ENCODE measurements at regions not wholly inside any gene's neighbourhood (a gene's known extent, or its start where the extent isn't known, plus 50 kb on each side); places are given as distances from the start of the nearest gene placed in this dataset.

- TF ChIP-seq, protein P1, sequence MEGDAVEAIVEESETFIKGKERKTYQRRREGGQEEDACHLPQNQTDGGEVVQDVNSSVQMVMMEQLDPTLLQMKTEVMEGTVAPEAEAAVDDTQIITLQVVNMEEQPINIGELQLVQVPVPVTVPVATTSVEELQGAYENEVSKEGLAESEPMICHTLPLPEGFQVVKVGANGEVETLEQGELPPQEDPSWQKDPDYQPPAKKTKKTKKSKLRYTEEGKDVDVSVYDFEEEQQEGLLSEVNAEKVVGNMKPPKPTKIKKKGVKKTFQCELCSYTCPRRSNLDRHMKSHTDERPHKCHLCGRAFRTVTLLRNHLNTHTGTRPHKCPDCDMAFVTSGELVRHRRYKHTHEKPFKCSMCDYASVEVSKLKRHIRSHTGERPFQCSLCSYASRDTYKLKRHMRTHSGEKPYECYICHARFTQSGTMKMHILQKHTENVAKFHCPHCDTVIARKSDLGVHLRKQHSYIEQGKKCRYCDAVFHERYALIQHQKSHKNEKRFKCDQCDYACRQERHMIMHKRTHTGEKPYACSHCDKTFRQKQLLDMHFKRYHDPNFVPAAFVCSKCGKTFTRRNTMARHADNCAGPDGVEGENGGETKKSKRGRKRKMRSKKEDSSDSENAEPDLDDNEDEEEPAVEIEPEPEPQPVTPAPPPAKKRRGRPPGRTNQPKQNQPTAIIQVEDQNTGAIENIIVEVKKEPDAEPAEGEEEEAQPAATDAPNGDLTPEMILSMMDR (IDR thresholded peaks at IDR 0.05; ENCODE audit: insufficient read depth, low read length, poor library complexity, severe bottlenecking) = no peak
- DNase-seq (ENCODE audit: low read depth) = no peak
- H3K36me3 ChIP-seq (ENCODE audit: control insufficient read depth, insufficient read depth, low read length) = no peaks in the 10 kb centered on the region
- no peak overlapping the region for H3K4me3 ChIP-seq (ENCODE audit: low read depth, low read length)
- no peaks in the 10 kb centered on the region for H3K27me3 ChIP-seq (ENCODE audit: control insufficient read depth, insufficient read depth, low read length)
Observed at GRCh38 chr20:11539450-11539849, 378.2 kb upstream of the BTBD3 start.

DNA sequence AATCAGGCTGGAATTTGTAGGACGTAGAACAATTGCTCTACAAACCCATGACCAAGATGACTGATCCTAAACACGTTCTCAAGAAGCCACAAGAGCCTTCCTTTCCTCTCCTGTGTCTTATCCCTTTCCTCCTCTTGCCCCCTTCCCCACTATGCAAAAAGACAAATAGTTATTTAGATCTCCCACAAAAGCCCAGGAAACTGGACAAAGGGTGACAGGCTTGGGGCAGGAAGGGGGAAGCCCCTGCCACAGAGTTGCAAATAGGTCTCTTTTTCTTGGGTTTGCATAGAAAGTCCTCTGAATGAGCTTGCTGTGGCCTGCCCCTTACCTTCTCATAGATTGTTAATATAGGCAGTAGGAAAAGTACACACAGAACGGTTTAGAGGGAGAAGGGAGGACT, 377.1 kb upstream of the BTBD3 start:
- TF ChIP-seq, protein P1 (IDR thresholded peaks at IDR 0.05; ENCODE audit: insufficient read depth, low read length, poor library complexity, severe bottlenecking) = no peak
- Histone ChIP-seq H3K36me3 (ENCODE audit: control insufficient read depth, insufficient read depth, low read length) (no peaks in the 10 kb centered on the region), H3K27me3 (ENCODE audit: control insufficient read depth, insufficient read depth, low read length) (no peaks in the 10 kb centered on the region), H3K4me3 (ENCODE audit: low read depth, low read length) (no peak overlapping the region)
- DNase-seq (ENCODE audit: low read depth) = no peak

DNA sequence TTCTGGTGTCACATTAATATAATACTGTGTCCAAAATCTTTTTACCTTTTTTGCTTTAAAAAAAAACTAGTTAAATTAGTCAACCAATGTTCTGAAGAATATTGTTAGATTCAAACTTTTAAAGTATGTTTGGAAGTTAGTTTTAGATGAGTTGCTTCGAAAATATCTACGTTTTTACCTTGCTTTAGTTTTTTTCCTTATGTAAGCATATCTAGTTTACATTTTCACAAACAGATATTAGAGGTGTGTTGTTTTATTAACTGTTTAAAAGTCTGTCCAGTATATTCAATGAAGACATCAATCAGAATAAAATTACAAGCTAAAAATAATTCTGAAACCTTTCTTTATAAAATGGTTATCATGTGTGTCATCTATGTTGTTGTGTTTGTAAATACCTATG, 375.0 kb upstream of the BTBD3 start:
- no peak overlapping the region for H3K4me3 ChIP-seq (ENCODE audit: low read depth, low read length)
- no peaks in the 10 kb centered on the region for H3K27me3 ChIP-seq (ENCODE audit: control insufficient read depth, insufficient read depth, low read length)
- H3K36me3 ChIP-seq (ENCODE audit: control insufficient read depth, insufficient read depth, low read length) = no peaks in the 10 kb centered on the region
- TF ChIP-seq, protein P1 (IDR thresholded peaks at IDR 0.05; ENCODE audit: insufficient read depth, low read length, poor library complexity, severe bottlenecking) = no peak
- DNase-seq (ENCODE audit: low read depth) = no peak

GRCh38 chr20:11544029-11544678, 373.5 kb upstream of the BTBD3 start:
- Histone ChIP-seq H3K4me3 (ENCODE audit: low read depth, low read length) (no peak overlapping the region), H3K27me3 (ENCODE audit: control insufficient read depth, insufficient read depth, low read length) (no peaks in the 10 kb centered on the region), H3K36me3 (ENCODE audit: control insufficient read depth, insufficient read depth, low read length) (no peaks in the 10 kb centered on the region)
- TF ChIP-seq, protein P1 (IDR thresholded peaks at IDR 0.05; ENCODE audit: insufficient read depth, low read length, poor library complexity, severe bottlenecking) = peak; percentile 48
- peak; percentile 16 for DNase-seq (ENCODE audit: low read depth)

DNA sequence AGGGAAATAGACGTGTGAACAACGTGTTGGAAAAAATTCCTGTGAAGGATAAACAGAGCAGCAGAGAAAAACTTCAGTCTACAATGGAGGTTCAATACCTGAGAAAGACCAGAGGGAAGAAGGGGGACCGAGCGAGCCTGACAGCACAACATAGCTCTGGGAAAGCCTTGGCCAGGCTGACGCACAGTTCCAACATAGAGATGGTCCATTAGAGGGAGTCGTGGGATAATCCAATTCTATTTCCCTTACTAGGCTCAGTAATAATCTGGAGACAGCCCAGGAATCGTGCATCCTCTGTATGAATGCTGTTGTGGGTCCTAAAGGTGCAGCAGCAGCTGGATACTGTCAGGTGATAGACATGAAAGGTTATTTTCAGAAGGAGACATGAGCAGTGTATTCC, 370.8 kb upstream of the BTBD3 start:
- no peaks in the 10 kb centered on the region for H3K36me3 ChIP-seq (ENCODE audit: control insufficient read depth, insufficient read depth, low read length)
- TF ChIP-seq, protein P1 (IDR thresholded peaks at IDR 0.05; ENCODE audit: insufficient read depth, low read length, poor library complexity, severe bottlenecking) = no peak
- no peaks in the 10 kb centered on the region for H3K27me3 ChIP-seq (ENCODE audit: control insufficient read depth, insufficient read depth, low read length)
- no peak for DNase-seq (ENCODE audit: low read depth)
- no peak overlapping the region for H3K4me3 ChIP-seq (ENCODE audit: low read depth, low read length)
